H1 (cell line): ENCODE measurements at regions not wholly inside any gene's neighbourhood (a gene's known extent, or its start where the extent isn't known, plus 50 kb on each side); places are given as distances from the start of the nearest gene placed in this dataset.

Experiments
- CTCF ChIA-PET: fragments of 300-600 bp; sonication (Branson Sonifier 250); formaldehyde crosslinking; loops from one replicate; lab custom pipeline; 2021; ENCODE audit not compliant: partially characterized antibody; lab: Charles Lee
- POLR2A ChIA-PET: fragments of 300-600 bp; sonication (Branson Sonifier 250); formaldehyde crosslinking; loops from one replicate; lab custom pipeline; 2021; ENCODE audit warnings: inconsistent platforms; ENCODE audit not compliant: partially characterized antibody; lab: Charles Lee
- DNase-seq, 2 experiments: peaks; one replicate each; pipeline versions ENCODE4 v3.0.0 to v3.0.0-alpha.2; 2010 to 2022; ENCODE audit warnings: low spot score in 2 of 2, low read depth in 1 of 2, mixed read lengths in 1 of 2
- FAIRE-seq: peaks from 2 replicates; lab custom pipeline; 2011; peaks lifted over from hg19 to GRCh38; lab: Jason Lieb, UNC
- H2AFZ ChIP-seq: 2 replicates; pipeline ENCODE4 v1.8.1; 2012; ENCODE audit warnings: low read length, inconsistent platforms
- H2AK5ac ChIP-seq: 2 replicates; pipeline ENCODE4 v1.6.1; 2013; ENCODE audit warnings: low read depth, low read length
- H2BK120ac ChIP-seq: replicated peaks from 2 replicates; pipeline ENCODE3; 2013; ENCODE audit warnings: low read depth, low read length, inconsistent platforms
- H2BK12ac ChIP-seq: 2 replicates; pipeline ENCODE4 v1.6.1; 2013; ENCODE audit warnings: low read depth, low read length
- H2BK15ac ChIP-seq: 2 replicates; pipeline ENCODE4 v1.6.1; 2013; ENCODE audit warnings: low read length
- H2BK20ac ChIP-seq: 2 replicates; pipeline ENCODE4 v1.6.1; 2013; ENCODE audit warnings: low read length
- H2BK5ac ChIP-seq: 2 replicates; pipeline ENCODE4 v1.6.1; 2013; ENCODE audit warnings: low read depth, low read length
- H3K14ac ChIP-seq: 2 replicates; pipeline ENCODE4 v1.6.1; 2013; ENCODE audit warnings: inconsistent platforms; ENCODE audit not compliant: insufficient read length
- H3K18ac ChIP-seq: 2 replicates; pipeline ENCODE4 v1.6.1; 2013; ENCODE audit warnings: low read length; ENCODE audit errors: extremely low read depth
- H3K23ac ChIP-seq: 2 replicates; pipeline ENCODE4 v1.6.1; 2013; ENCODE audit warnings: inconsistent platforms; ENCODE audit not compliant: insufficient read length
- H3K23me2 ChIP-seq: 2 replicates; pipeline ENCODE4 v1.6.1; 2013; ENCODE audit warnings: low read depth, low read length
- H3K27ac ChIP-seq: 2 replicates; pipeline ENCODE4 v1.6.1; 2011; ENCODE audit warnings: low read depth, low read length, inconsistent platforms
- H3K27me3 ChIP-seq, 4 experiments: replicated peaks in 1 of 4; 1 replicate in 1 of 4; 2 replicates in 3 of 4; pipeline versions ENCODE4 v1.6.1 to v1.8.1; 2011 to 2013; ENCODE audit warnings: low read length in 3 of 4, mild to moderate bottlenecking in 3 of 4, inconsistent platforms in 2 of 4, mixed read lengths in 2 of 4, moderate library complexity in 1 of 4; ENCODE audit not compliant: control insufficient read depth in 3 of 4, insufficient read depth in 3 of 4; ENCODE audit errors: extremely low read depth in 1 of 4
- H3K36me3 ChIP-seq, 4 experiments: 2 replicates each; pipeline versions ENCODE4 v1.6.1 to v1.8.1; 2011 to 2013; ENCODE audit warnings: mild to moderate bottlenecking in 4 of 4, low read length in 3 of 4, moderate library complexity in 2 of 4, control low read depth in 1 of 4, inconsistent platforms in 1 of 4; ENCODE audit not compliant: insufficient read depth in 4 of 4, control insufficient read depth in 2 of 4
- H3K4ac ChIP-seq: replicated peaks from 2 replicates; pipeline ENCODE3; 2013; ENCODE audit warnings: low read length, low read depth, mixed read lengths, inconsistent platforms; ENCODE audit not compliant: insufficient read length
- H3K4me1 ChIP-seq, 4 experiments: replicated peaks in 1 of 4; 1 replicate in 1 of 4; 2 replicates in 3 of 4; pipeline versions ENCODE4 v1.6.1 to v1.8.1; 2011 to 2013; ENCODE audit warnings: low read length in 3 of 4, inconsistent platforms in 2 of 4, mixed read lengths in 1 of 4; ENCODE audit not compliant: insufficient read depth in 4 of 4, control insufficient read depth in 3 of 4
- H3K4me2 ChIP-seq, 2 experiments: 2 replicates each; pipeline versions ENCODE4 v1.6.1 to v1.8.1; 2011 to 2013; ENCODE audit warnings: low read depth in 2 of 2, low read length in 2 of 2, control low read depth in 1 of 2, inconsistent platforms in 1 of 2, mild to moderate bottlenecking in 1 of 2; ENCODE audit not compliant: insufficient read depth in 1 of 2
- H3K4me3 ChIP-seq, 4 experiments: fragments of 200-600, 300-600 bp in 1 of 4; sonication (generic), shearing (Covaris generic), sonication (Bioruptor Twin) in 1 of 4; 2 replicates each; pipeline versions ENCODE4 v1.5.1 to v1.8.1; 2011 to 2016; ENCODE audit warnings: low read length in 4 of 4, low read depth in 3 of 4, control low read depth in 2 of 4, inconsistent platforms in 2 of 4, mild to moderate bottlenecking in 2 of 4, mixed read lengths in 1 of 4, moderate library complexity in 1 of 4; ENCODE audit not compliant: insufficient read depth in 2 of 4; ENCODE audit errors: extremely low read depth in 1 of 4
- H3K56ac ChIP-seq: replicated peaks from 2 replicates; pipeline ENCODE3; 2013; ENCODE audit warnings: low read depth, mild to moderate bottlenecking, mixed read lengths, low read length, inconsistent platforms; ENCODE audit not compliant: insufficient read length
- H3K79me1 ChIP-seq: 2 replicates; pipeline ENCODE4 v1.6.1; 2013; ENCODE audit warnings: low read depth, low read length, control low read depth
- H3K79me2 ChIP-seq, 2 experiments: 2 replicates each; pipeline versions ENCODE4 v1.6.1 to v1.8.1; 2012 to 2013; ENCODE audit warnings: low read length in 2 of 2, mild to moderate bottlenecking in 2 of 2, inconsistent platforms in 1 of 2; ENCODE audit not compliant: insufficient read depth in 2 of 2, control insufficient read depth in 1 of 2
- H3K9ac ChIP-seq, 4 experiments: replicated peaks in 1 of 4; 1 replicate in 1 of 4; 2 replicates in 3 of 4; pipeline versions ENCODE4 v1.6.1 to v1.8.1; 2011 to 2013; ENCODE audit warnings: low read depth in 3 of 4, low read length in 3 of 4, control low read depth in 2 of 4, mild to moderate bottlenecking in 2 of 4, moderate library complexity in 2 of 4, inconsistent platforms in 1 of 4; ENCODE audit errors: extremely low read depth in 1 of 4
- H3K9me3 ChIP-seq, 2 experiments: 2 replicates each; pipeline versions ENCODE4 v1.6.1 to v1.8.1; 2012 to 2013; ENCODE audit warnings: mild to moderate bottlenecking in 2 of 2, moderate library complexity in 2 of 2, control low read depth in 1 of 2, inconsistent platforms in 1 of 2, low read depth in 1 of 2, low read length in 1 of 2, mixed read lengths in 1 of 2; ENCODE audit not compliant: insufficient read depth in 2 of 2
- H4K20me1 ChIP-seq, 2 experiments: replicated peaks in 1 of 2; 2 replicates each; pipeline versions ENCODE3 to v1.8.1; 2011 to 2013; ENCODE audit warnings: inconsistent platforms in 2 of 2, low read length in 2 of 2, mild to moderate bottlenecking in 1 of 2; ENCODE audit not compliant: insufficient read depth in 2 of 2, control insufficient read depth in 1 of 2
- H4K5ac ChIP-seq: 2 replicates; pipeline ENCODE4 v1.6.1; 2013; ENCODE audit warnings: low read length, low read depth, mixed read lengths, inconsistent platforms; ENCODE audit not compliant: insufficient read length
- H4K8ac ChIP-seq: 2 replicates; pipeline ENCODE4 v1.8.0; 2013; ENCODE audit warnings: mild to moderate bottlenecking, moderate library complexity, low read length, inconsistent platforms; ENCODE audit not compliant: insufficient read depth; ENCODE audit errors: extremely low read depth
- H4K91ac ChIP-seq: replicated peaks from 2 replicates; pipeline ENCODE3; 2013; ENCODE audit warnings: low read length, mixed read lengths, inconsistent platforms; ENCODE audit not compliant: insufficient read length
- BCL11A ChIP-seq, 2 experiments: IDR thresholded peaks; one replicate each; pipeline ENCODE4 v1.6.1; 2011; ENCODE audit warnings: low read depth in 2 of 2, low read length in 2 of 2, mild to moderate bottlenecking in 2 of 2
- CHD2 ChIP-seq: IDR thresholded peaks from 2 replicates; pipeline ENCODE4 v1.6.1; 2012; ENCODE audit warnings: low read length, improper control_type of control experiment
- CREB1 ChIP-seq: IDR thresholded peaks from 2 replicates; pipeline ENCODE4 v1.6.1; 2012; ENCODE audit warnings: inconsistent platforms
- CTBP2 ChIP-seq: IDR thresholded peaks from 2 replicates; pipeline ENCODE4 v1.7.0; 2011; ENCODE audit warnings: borderline replicate concordance, mild to moderate bottlenecking, moderate library complexity, mixed read lengths, low read length; ENCODE audit not compliant: insufficient read depth, insufficient read length
- CTCF ChIP-seq, 3 experiments: IDR thresholded peaks; 1 replicate in 2 of 3; 2 replicates in 1 of 3; pipeline versions ENCODE4 v1.5.1 to v1.6.1; 2011; ENCODE audit warnings: low read length in 3 of 3, mild to moderate bottlenecking in 3 of 3, inconsistent platforms in 2 of 3, low read depth in 1 of 3, moderate library complexity in 1 of 3; ENCODE audit not compliant: insufficient read depth in 1 of 3; ENCODE audit errors: control extremely low read depth in 1 of 3
- EP300 ChIP-seq, 2 experiments: IDR thresholded peaks; 1 replicate in 1 of 2; 2 replicates in 1 of 2; pipeline ENCODE4 v1.6.1; 2011 to 2012; ENCODE audit warnings: low read depth in 2 of 2, low read length in 2 of 2, mild to moderate bottlenecking in 2 of 2, borderline replicate concordance in 1 of 2, inconsistent platforms in 1 of 2, moderate library complexity in 1 of 2
- PHF8 ChIP-seq: fragments of 200-600 bp; sonication (generic); conservative IDR thresholded peaks from 2 replicates; pipeline ENCODE4 v1.7.1; 2012; ENCODE audit warnings: low read depth, mild to moderate bottlenecking, inconsistent platforms, low read length, moderate library complexity
- POLR2A ChIP-seq, 2 experiments: IDR thresholded peaks; 1 replicate in 1 of 2; 2 replicates in 1 of 2; pipeline ENCODE4 v1.6.1; 2011; ENCODE audit warnings: low read depth in 2 of 2, low read length in 2 of 2, mild to moderate bottlenecking in 2 of 2; ENCODE audit errors: control extremely low read depth in 1 of 2
- SIRT6 ChIP-seq: IDR thresholded peaks from one replicate; pipeline ENCODE4 v1.7.1; 2012; ENCODE audit warnings: low read length, inconsistent platforms
- SP4 ChIP-seq: IDR thresholded peaks from 2 replicates; pipeline ENCODE4 v1.6.1; 2012; ENCODE audit warnings: low read length, inconsistent platforms
- TEAD4 ChIP-seq: IDR thresholded peaks from 2 replicates; pipeline ENCODE4 v1.6.1; 2012; ENCODE audit warnings: low read depth, low read length, inconsistent platforms, mixed read lengths
- WGBS, 2 experiments: shearing (Covaris generic) in 1 of 2; methylation state at CpG; one replicate each; pipeline versions ENCODE4 v1.1.6 to v1.1.7; 2013 to 2015; ENCODE audit warnings: low lambda C conversion rate in 2 of 2, mixed read lengths in 2 of 2, inconsistent platforms in 1 of 2, low coverage in 1 of 2, missing lambda C conversion rate in 1 of 2; ENCODE audit not compliant: insufficient replicate concordance in 2 of 2, insufficient coverage in 1 of 2, insufficient read length in 1 of 2; ENCODE audit errors: extremely low coverage in 1 of 2, missing lambda C conversion rate in 1 of 2; 5-methylcytosine and 5-hydroxymethylcytosine counted together
- TF ChIP-seq, protein P1 (sequence below): IDR thresholded peaks from 2 replicates; pipeline ENCODE4 v1.6.1; 2012; ENCODE audit warnings: inconsistent platforms

DNA sequence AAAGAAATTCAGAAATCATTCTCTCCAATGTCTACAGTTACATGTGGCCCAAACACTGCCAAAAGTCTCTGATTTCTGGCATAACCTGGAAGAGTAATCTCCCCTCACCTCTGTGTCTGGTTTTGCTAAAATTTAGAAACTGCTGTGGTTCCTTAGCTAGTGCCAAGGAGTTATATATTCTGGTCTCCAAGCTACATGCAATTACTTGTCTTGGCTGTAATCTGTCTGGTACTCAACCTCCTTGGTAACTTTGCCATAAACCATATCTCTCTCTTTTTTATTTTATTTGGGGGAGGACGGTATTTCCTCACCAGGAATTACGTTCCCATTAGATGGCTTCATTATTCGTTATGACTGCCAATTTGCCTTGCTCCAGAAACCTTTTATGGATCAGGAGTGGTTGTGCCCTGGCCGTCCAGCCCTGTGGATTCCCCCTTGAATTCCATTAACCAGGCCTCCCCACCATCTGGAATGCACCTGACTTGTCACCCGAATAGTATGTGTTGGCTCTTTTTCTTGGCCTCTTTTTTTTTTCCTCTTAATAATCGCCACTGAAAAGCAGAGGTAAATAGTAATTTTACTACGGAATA is 400.0 kb downstream of the CD83 start:
- H2AFZ ChIP-seq = no peak overlapping the region
- WGBS, 2 experiments = 79% methylated on average over 7 of the region's 7 CpGs; no CpG with 5 or more reads in 1 of the 2 experiments
- no peak for FAIRE-seq
- TF ChIP-seq CTBP2 = no peak
- TF ChIP-seq TEAD4 = no peak
- no peak for TF ChIP-seq BCL11A (IDR thresholded peaks at IDR 0.05; ENCODE audit: low read depth in 2 of 2, low read length in 2 of 2)
- TF ChIP-seq, protein P1, sequence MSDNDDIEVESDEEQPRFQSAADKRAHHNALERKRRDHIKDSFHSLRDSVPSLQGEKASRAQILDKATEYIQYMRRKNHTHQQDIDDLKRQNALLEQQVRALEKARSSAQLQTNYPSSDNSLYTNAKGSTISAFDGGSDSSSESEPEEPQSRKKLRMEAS = no peak
- no peak for TF ChIP-seq PHF8
- TF ChIP-seq CREB1 = no peak
- TF ChIP-seq SP4 = no peak
- TF ChIP-seq CTCF (IDR thresholded peaks at IDR 0.05; ENCODE audit: control extremely low read depth in 1 of 3, insufficient read depth in 1 of 3, low read depth in 1 of 3, low read length in 3 of 3) = no peak
- TF ChIP-seq SIRT6 = no peak
- no peak for TF ChIP-seq POLR2A (IDR thresholded peaks at IDR 0.05; ENCODE audit: control extremely low read depth in 1 of 2, low read depth in 2 of 2, low read length in 2 of 2)
- TF ChIP-seq EP300 (IDR thresholded peaks at IDR 0.05; ENCODE audit: borderline replicate concordance in 1 of 2, low read depth in 2 of 2, low read length in 2 of 2) = no peak
- TF ChIP-seq CHD2 = no peak

More for the DNA sequence above, 400.0 kb downstream of the CD83 start:
- H2BK15ac ChIP-seq = no peak overlapping the region
- no peak overlapping the region for H4K91ac ChIP-seq
- H3K4ac ChIP-seq = no peak overlapping the region
- no peak overlapping the region for H2BK120ac ChIP-seq
- no peak overlapping the region for H2BK20ac ChIP-seq
- peaks cover 0 to 4% (median 0%) of the 10 kb centered on the region in 4 experiments; a peak in 2 of 7 replicates for H3K4me1 ChIP-seq
- H2BK5ac ChIP-seq = no peak overlapping the region
- DNase-seq = no peak
- no peaks in the 10 kb centered on the region for H3K36me3 ChIP-seq
- H3K27me3 ChIP-seq = no peaks in the 10 kb centered on the region
- POLR2A ChIA-PET = no interaction called here
- no peaks in the 10 kb centered on the region for H4K20me1 ChIP-seq
- no peak overlapping the region for H3K23ac ChIP-seq
- no peak overlapping the region for H3K18ac ChIP-seq
- no peak overlapping the region for H3K9ac ChIP-seq
- no peaks in the 10 kb centered on the region for H3K23me2 ChIP-seq
- H2BK12ac ChIP-seq = no peak overlapping the region
- no peak overlapping the region for H4K8ac ChIP-seq
- H4K5ac ChIP-seq = no peak overlapping the region
- H3K27ac ChIP-seq = no peak overlapping the region
- no peak overlapping the region for H3K14ac ChIP-seq
- H3K9me3 ChIP-seq = no peaks in the 10 kb centered on the region
- no peaks in the 10 kb centered on the region for H3K79me1 ChIP-seq
- no peak overlapping the region for H3K4me3 ChIP-seq
- H3K79me2 ChIP-seq = no peaks in the 10 kb centered on the region
- CTCF ChIA-PET = no interaction called here
- no peak overlapping the region for H3K4me2 ChIP-seq
- H2AK5ac ChIP-seq = no peak overlapping the region
- H3K56ac ChIP-seq = no peak overlapping the region
